MM.1S (cell line): ENCODE measurements at regions not wholly inside any gene's neighbourhood (a gene's known extent, or its start where the extent isn't known, plus 50 kb on each side); places are given as distances from the start of the nearest gene placed in this dataset.

ENCODE experiments used
- DNase-seq: peaks from one replicate; pipeline ENCODE4 v3.0.0-alpha.2; 2015
- H2AFZ ChIP-seq: fragments of 300-600 bp; sonication (generic); 2 replicates; pipeline ENCODE4 v1.6.0; 2016; ENCODE audit warnings: antibody characterized with exemption, low read length
- H3F3A ChIP-seq: fragments of 300-600 bp; sonication (generic); 2 replicates; pipeline ENCODE4 v1.6.1; 2016; ENCODE audit warnings: mild to moderate bottlenecking, antibody characterized with exemption, low read length, moderate library complexity, mixed read lengths; ENCODE audit not compliant: insufficient read depth
- H3K27ac ChIP-seq: fragments of 300-600 bp; sonication (generic); 2 replicates; pipeline ENCODE4 v1.5.1; 2016; ENCODE audit warnings: mild to moderate bottlenecking, low read length
- H3K27me3 ChIP-seq: fragments of 300-600 bp; sonication (generic); replicated peaks from 2 replicates; pipeline ENCODE4 v1.6.0; 2016; ENCODE audit warnings: low read length; ENCODE audit not compliant: insufficient read depth
- H3K36me3 ChIP-seq: fragments of 300-600 bp; sonication (generic); replicated peaks from 2 replicates; pipeline ENCODE4 v1.6.1; 2016; ENCODE audit warnings: mild to moderate bottlenecking, low read length, mixed read lengths; ENCODE audit not compliant: insufficient read depth
- H3K4me1 ChIP-seq: fragments of 300-600 bp; sonication (generic); 2 replicates; pipeline ENCODE4 v1.6.1; 2016; ENCODE audit warnings: low read length, mixed read lengths
- H3K4me2 ChIP-seq: fragments of 300-600 bp; sonication (generic); 2 replicates; pipeline ENCODE4 v1.6.0; 2016; ENCODE audit warnings: low read depth, low read length
- H3K4me3 ChIP-seq: fragments of 300-600 bp; sonication (generic); 2 replicates; pipeline ENCODE4 v1.5.1; 2016; ENCODE audit warnings: low read length, mixed read lengths
- H3K79me2 ChIP-seq: fragments of 300-600 bp; sonication (generic); 2 replicates; pipeline ENCODE4 v1.6.1; 2016; ENCODE audit warnings: mixed run types, low read length, mixed read lengths
- H3K9ac ChIP-seq: fragments of 300-600 bp; sonication (generic); 2 replicates; pipeline ENCODE4 v1.6.1; 2016; ENCODE audit warnings: low read length, mixed read lengths
- H3K9me2 ChIP-seq: fragments of 300-600 bp; sonication (generic); replicated peaks from 2 replicates; pipeline ENCODE4 v1.6.1; 2016; ENCODE audit warnings: mild to moderate bottlenecking, low read length, mixed read lengths; ENCODE audit not compliant: insufficient read depth
- H3K9me3 ChIP-seq: fragments of 300-600 bp; sonication (generic); replicated peaks from 2 replicates; pipeline ENCODE4 v1.6.1; 2016; ENCODE audit warnings: mild to moderate bottlenecking, low read length, mixed read lengths; ENCODE audit not compliant: insufficient read depth
- H4K20me1 ChIP-seq: fragments of 300-600 bp; sonication (generic); 2 replicates; pipeline ENCODE4 v1.6.1; 2016; ENCODE audit warnings: mild to moderate bottlenecking, low read length, moderate library complexity, mixed read lengths; ENCODE audit not compliant: insufficient read depth
- CTCF ChIP-seq: fragments of 300-600 bp; sonication (generic); IDR thresholded peaks from 2 replicates; pipeline ENCODE4 v1.5.1; 2016; ENCODE audit warnings: antibody characterized with exemption, low read length, mixed read lengths
- EZH2 ChIP-seq: fragments of 300-600 bp; sonication (generic); optimal IDR thresholded peaks from 2 replicates; pipeline ENCODE3; 2017; ENCODE audit warnings: low read depth, mild to moderate bottlenecking, antibody characterized with exemption, low read length, mixed read lengths
- EZH2phosphoT487 ChIP-seq: fragments of 300-600 bp; sonication (generic); IDR thresholded peaks from 2 replicates; pipeline ENCODE4 v1.6.1; 2018; ENCODE audit warnings: antibody characterized with exemption, low read length

GRCh38 chr1:45258059-45258650 is 51.8 kb upstream of the ZSWIM5 start:
- Histone ChIP-seq H3K79me2 (no peaks in the 10 kb centered on the region), H3K9ac (no peak overlapping the region), H3K36me3 (no peaks in the 10 kb centered on the region), H3K9me3 (no peaks in the 10 kb centered on the region), H3K4me3 (no peak overlapping the region), H3K27ac (no peak overlapping the region), H3K4me1 (no peaks in the 10 kb centered on the region), H2AFZ (no peak overlapping the region), H4K20me1 (no peaks in the 10 kb centered on the region), H3F3A (no peaks in the 10 kb centered on the region), H3K9me2 (no peaks in the 10 kb centered on the region), H3K27me3 (no peaks in the 10 kb centered on the region), H3K4me2 (no peak overlapping the region)
- no peak for TF ChIP-seq CTCF
- no peak for TF ChIP-seq EZH2phosphoT487
- no peak for TF ChIP-seq EZH2
- DNase-seq = no peak

- no peak for DNase-seq
- no peaks in the 10 kb centered on the region for H3K79me2 ChIP-seq
- no peaks in the 10 kb centered on the region for H3K27me3 ChIP-seq
- TF ChIP-seq EZH2 (no peak), CTCF (no peak), EZH2phosphoT487 (no peak)
- H2AFZ ChIP-seq = no peak overlapping the region
- no peaks in the 10 kb centered on the region for H3K36me3 ChIP-seq
- no peaks in the 10 kb centered on the region for H3F3A ChIP-seq
- H3K9ac ChIP-seq = no peak overlapping the region
- no peaks in the 10 kb centered on the region for H3K9me3 ChIP-seq
- H3K4me2 ChIP-seq = no peak overlapping the region
- H3K9me2 ChIP-seq = no peaks in the 10 kb centered on the region
- H3K4me3 ChIP-seq = no peak overlapping the region
- no peak overlapping the region for H3K27ac ChIP-seq
- no peaks in the 10 kb centered on the region for H3K4me1 ChIP-seq
- H4K20me1 ChIP-seq = no peaks in the 10 kb centered on the region
These were observed 52.6 kb upstream of the ZSWIM5 start for GRCh38 chr1:45259053-45259452.

- no peaks in the 10 kb centered on the region for H3K79me2 ChIP-seq
- H4K20me1 ChIP-seq = no peaks in the 10 kb centered on the region
- H3K36me3 ChIP-seq = no peaks in the 10 kb centered on the region
- no peak overlapping the region for H3K9ac ChIP-seq
- H3K9me2 ChIP-seq = no peaks in the 10 kb centered on the region
- DNase-seq = no peak
- H3K27ac ChIP-seq = no peak overlapping the region
- no peak for TF ChIP-seq EZH2
- no peak overlapping the region for H2AFZ ChIP-seq
- H3K4me1 ChIP-seq = no peaks in the 10 kb centered on the region
- no peak overlapping the region for H3K4me3 ChIP-seq
- no peaks in the 10 kb centered on the region for H3K9me3 ChIP-seq
- H3K4me2 ChIP-seq = no peak overlapping the region
- no peaks in the 10 kb centered on the region for H3K27me3 ChIP-seq
- H3F3A ChIP-seq = no peaks in the 10 kb centered on the region
These were observed 53.8 kb upstream of the ZSWIM5 start for GRCh38 chr1:45260244-45260643.

- no peaks in the 10 kb centered on the region for H3F3A ChIP-seq
- no peak for TF ChIP-seq EZH2phosphoT487
- TF ChIP-seq EZH2 = no peak
- TF ChIP-seq CTCF = no peak
- no peaks in the 10 kb centered on the region for H3K9me2 ChIP-seq
- no peaks in the 10 kb centered on the region for H3K36me3 ChIP-seq
- no peaks in the 10 kb centered on the region for H3K27me3 ChIP-seq
- H3K4me3 ChIP-seq = no peak overlapping the region
- H3K9me3 ChIP-seq = no peaks in the 10 kb centered on the region
- H3K4me1 ChIP-seq = no peaks in the 10 kb centered on the region
- H3K27ac ChIP-seq = no peak overlapping the region
- DNase-seq = no peak
- H3K79me2 ChIP-seq = no peaks in the 10 kb centered on the region
- H3K4me2 ChIP-seq = no peak overlapping the region
- no peak overlapping the region for H2AFZ ChIP-seq
- H4K20me1 ChIP-seq = no peaks in the 10 kb centered on the region
- H3K9ac ChIP-seq = no peak overlapping the region
These were observed 56.7 kb upstream of the ZSWIM5 start for GRCh38 chr1:45263132-45263531.
